C1 segment of cervical spinal cord (tissue), 14 donors: ENCODE measurements at regions not wholly inside any gene's neighbourhood (a gene's known extent, or its start where the extent isn't known, plus 50 kb on each side); places are given as distances from the start of the nearest gene placed in this dataset.
"Not testable (repeated sequence)": the region's sequence is repeated elsewhere in the genome, so short reads cannot be mapped to it uniquely, and the experiment has no call there.

Experiments
- DNase-seq, 14 donors: peaks; one replicate each; lab custom pipeline; 2025; lab: John Stamatoyannopoulos, UW

GRCh38 chr5:61215996-61216395 is 53.7 kb upstream of the SMIM15 start:
- no peak for DNase-seq

GRCh38 chr5:61216741-61217140 is 54.5 kb upstream of the SMIM15 start:
- no peak for DNase-seq

GRCh38 chr5:61217214-61217613 is 54.9 kb upstream of the SMIM15 start:
- DNase-seq = no peak

GRCh38 chr5:61228229-61228628 is 66.0 kb upstream of the SMIM15 start:
- DNase-seq = no peak

- no peak for DNase-seq
Observed at GRCh38 chr5:61228691-61229280, 66.5 kb upstream of the SMIM15 start.

GRCh38 chr5:61229416-61229815 is 67.1 kb upstream of the SMIM15 start:
- no peak for DNase-seq

DNA sequence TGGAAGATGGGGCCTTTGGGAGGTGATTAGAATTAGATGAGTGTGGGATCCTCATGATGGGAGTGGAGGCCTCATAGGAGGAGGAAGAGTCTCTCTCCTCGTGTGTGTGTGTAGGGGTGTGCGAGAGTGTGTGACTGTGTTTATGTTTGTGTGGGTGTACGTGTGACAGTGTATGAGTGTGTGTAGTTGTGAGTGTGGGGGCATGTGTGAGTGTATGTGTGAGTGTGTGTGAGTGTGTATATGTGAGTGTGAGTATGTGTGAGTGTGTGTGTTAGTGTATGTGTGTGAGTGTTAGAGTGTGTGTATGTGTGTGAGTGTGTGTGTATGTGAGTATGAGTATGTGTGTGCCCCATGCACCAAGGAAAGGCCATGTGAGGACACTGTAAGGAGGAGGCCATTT is 68.2 kb upstream of the SMIM15 start:
- DNase-seq = no peak

DNA sequence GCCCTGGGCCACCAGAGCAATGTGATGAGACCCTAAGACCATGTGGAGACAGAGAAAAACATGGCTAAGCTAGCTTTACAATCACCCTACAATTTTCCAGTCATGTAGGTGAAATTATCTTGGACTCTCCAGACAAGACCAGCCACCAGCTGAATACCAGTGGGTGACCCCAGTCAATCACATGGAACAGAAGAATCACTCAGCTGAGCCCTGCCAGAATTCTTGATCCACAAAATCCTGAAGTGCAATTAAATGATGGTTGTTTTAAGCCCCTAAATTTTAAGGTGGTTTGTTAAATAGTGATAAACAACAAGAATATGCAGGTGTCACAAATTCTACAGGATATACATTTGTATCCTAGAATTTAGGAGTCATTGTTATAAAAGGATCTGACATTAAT is 69.5 kb upstream of the SMIM15 start:
- no peak for DNase-seq

DNA sequence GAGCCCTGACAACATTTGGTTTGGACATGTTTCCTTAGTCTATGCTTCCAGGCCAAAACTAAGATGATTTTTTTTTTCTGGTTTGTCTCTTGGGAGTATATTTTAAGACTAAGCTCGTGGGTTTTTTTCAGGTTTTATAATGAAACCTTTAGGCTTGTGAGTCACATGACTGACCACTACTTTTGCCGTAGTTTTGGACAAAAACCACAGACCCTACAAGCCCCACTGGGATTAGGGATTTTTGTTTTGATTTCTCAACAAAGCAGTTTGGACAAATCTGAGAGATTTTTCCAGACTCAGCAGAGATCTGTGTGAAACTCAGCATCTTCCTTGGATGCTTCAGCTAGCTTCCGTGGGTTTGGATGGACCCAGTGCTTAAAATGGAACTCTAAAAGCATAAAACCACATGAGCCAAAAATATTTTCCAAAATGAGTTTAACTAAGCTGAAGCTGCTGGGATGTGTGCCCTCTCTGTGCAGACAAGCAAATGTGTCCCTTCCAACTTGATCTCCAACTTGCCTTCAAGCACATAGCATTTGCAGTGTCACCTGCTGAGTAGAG is 70.3 kb upstream of the SMIM15 start:
- no peak for DNase-seq

DNA sequence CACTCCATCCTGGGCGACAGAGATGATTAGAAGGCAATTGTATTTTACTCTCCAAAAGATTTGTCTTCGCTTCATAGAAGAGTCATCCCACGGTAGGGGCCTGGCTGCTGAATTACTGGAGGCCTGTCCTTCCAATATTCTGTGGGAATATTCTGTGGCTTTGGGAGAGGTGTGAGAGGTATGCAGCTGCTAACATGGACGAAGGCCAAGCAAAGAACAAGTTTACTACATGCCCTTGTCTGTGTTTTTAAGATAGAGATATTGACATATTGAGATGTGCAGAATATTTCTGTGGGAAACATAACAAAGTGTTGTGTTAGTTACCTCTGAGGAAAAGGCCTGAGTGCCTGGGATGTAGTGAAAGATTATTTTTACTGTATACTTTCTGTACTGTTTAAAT is 71.8 kb upstream of the SMIM15 start:
- DNase-seq = no peak

GRCh38 chr5:61236715-61237114 is 74.4 kb upstream of the SMIM15 start:
- DNase-seq = not testable (repeated sequence)

GRCh38 chr5:61245486-61245885 is 83.2 kb upstream of the SMIM15 start:
- no peak for DNase-seq

GRCh38 chr5:61245936-61246335 is 83.7 kb upstream of the SMIM15 start:
- DNase-seq = no peak

DNA sequence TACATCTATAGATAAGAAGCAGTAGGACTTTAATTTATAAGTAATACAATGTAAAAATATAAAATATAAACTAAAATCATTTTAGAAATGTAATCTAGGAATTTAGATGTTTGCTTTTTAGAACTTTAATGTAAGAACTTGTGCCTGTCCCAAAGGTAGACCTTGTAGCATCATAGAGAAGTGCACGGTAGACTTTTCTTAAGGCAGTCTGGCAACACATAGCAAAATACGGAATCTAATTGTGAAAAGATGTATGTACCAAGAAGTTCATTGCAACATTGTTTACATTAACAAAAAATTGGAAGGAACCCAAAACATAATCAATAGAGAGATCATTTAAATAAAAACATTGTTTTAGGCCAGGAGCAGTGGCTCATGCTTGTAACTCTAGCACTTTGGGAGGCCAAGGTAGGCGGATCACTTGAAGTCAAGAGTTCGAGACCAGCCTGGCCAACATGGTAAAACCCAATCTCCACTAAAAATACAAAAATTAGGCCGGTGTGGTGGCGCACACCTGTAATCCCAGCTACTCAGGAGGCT is 84.6 kb upstream of the SMIM15 start:
- DNase-seq = no peak

- DNase-seq = no peak
Observed at GRCh38 chr5:61251874-61252642, 80.0 kb upstream of the ZSWIM6 start.

- no peak for DNase-seq
Observed at GRCh38 chr5:61252643-61252925, 79.5 kb upstream of the ZSWIM6 start.

GRCh38 chr5:61253547-61253946 is 78.5 kb upstream of the ZSWIM6 start:
- DNase-seq = no peak

DNA sequence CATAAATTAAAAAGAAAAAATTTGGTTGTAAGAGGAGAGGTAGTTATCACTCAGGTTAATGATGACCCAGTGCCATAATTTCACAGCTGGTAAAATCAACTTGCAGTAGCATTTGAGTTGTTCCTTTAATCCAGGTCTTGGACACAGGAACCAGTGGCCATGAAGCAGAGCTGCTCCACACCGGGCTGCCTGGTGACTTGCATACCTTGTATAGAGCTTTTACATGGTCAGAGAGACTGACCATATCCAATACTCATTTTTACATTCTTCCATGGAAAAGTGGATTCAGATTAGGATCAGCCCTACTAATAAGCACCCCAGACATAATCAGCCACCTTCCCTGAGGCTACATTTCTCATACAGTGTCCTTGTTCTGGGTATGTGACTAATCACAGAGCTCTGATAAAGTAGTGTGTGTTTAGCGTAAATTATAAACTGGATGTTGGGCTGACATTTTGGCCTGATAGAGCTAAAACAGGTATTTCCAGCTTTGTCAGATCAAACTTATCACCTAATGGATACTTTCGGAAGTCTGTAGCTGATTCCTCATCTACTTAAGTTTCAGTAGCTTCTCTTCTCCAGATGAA is 77.0 kb upstream of the ZSWIM6 start:
- DNase-seq = no peak

DNA sequence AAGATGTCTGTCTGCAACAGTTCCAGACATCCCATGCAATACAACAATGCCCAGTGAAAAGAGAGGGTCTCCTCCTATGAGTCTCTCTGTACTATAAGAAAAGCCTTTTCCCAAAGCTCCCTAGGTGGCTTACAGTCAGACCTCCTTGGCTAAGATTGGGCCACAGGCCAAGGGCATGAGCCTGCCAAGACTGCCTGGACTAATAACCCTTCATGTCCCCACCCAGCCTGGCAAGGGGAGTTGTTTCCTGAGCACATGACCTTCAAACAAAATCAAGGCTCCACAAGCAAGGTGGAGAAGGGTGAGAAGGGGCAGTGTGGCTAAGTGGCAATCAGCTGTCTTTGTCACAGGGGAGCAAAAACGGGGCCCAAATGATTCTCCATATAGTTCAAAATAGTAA is 75.6 kb upstream of the ZSWIM6 start:
- no peak for DNase-seq

GRCh38 chr5:61257421-61257820 is 74.6 kb upstream of the ZSWIM6 start:
- no peak for DNase-seq

DNA sequence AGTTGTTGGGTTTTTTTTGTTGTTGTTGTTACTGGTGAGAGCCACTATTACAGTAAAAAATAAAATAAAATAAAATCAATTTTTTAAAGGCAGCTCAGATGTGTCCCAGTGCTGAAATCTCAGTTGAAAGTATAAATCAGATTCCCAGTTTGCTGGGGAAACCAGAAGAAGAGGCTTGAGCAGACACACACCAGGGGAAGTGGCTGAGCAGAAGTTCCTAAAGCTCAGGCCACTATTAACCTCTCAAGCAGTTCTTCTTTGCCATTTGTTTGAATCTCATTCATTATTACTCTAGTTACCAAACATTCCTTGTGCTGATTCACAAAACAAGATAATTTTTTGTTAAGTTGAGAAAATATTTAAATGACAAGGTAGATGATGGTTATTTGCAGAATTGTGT is 70.9 kb upstream of the ZSWIM6 start:
- DNase-seq = no peak

DNA sequence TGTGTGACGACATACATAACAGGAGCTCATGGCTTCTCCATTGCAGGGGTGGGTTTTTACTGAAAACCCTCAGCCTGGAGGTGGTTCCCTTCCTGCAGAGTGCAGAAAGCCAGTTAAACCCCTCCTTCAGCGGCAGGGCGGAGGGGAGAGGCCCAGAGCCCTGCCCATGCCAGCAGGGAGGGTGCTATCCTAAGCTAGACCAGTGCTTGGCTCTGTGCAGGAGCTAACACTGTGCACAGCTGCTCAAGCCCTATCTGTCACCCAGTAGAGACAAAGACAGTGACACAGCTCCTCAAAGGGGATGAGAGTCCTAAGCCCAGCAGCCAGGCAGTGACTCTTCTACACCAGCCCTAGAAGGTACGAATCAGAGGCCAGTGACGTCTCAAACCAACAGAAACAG is 70.0 kb upstream of the ZSWIM6 start:
- no peak for DNase-seq

GRCh38 chr5:61263072-61263471 is 69.0 kb upstream of the ZSWIM6 start:
- no peak for DNase-seq
